NCI-H2227 treated with DMSO at 0.1 percent for 48 hours (cell line): ENCODE measurements at regions not wholly inside any gene's neighbourhood (a gene's known extent, or its start where the extent isn't known, plus 50 kb on each side); places are given as distances from the start of the nearest gene placed in this dataset.
"Not testable (repeated sequence)": the region's sequence is repeated elsewhere in the genome, so short reads cannot be mapped to it uniquely, and the experiment has no call there.

ENCODE experiments used
- DNase-seq: peaks from one replicate; lab custom pipeline; 2025; lab: John Stamatoyannopoulos, UW

GRCh38 chr4:123674762-123675465 is 278.3 kb downstream of the SPRY1 start:
- DNase-seq = no peak

GRCh38 chr4:123675567-123675966 is 279.0 kb downstream of the SPRY1 start:
- DNase-seq = no peak

- no peak for DNase-seq
Observed at GRCh38 chr4:123676071-123676889, 279.7 kb downstream of the SPRY1 start.

- DNase-seq = no peak
Observed at GRCh38 chr4:123676890-123677229, 280.3 kb downstream of the SPRY1 start.

GRCh38 chr4:123682931-123683330 is 286.3 kb downstream of the SPRY1 start:
- DNase-seq = no peak

GRCh38 chr4:123684937-123685336 is 288.3 kb downstream of the SPRY1 start:
- DNase-seq = not testable (repeated sequence)

GRCh38 chr4:123695531-123695930 is 298.9 kb downstream of the SPRY1 start:
- not testable (repeated sequence) for DNase-seq

- no peak for DNase-seq
Observed at GRCh38 chr4:123696687-123697086, 300.1 kb downstream of the SPRY1 start.

- DNase-seq = no peak
Observed at GRCh38 chr4:123698556-123698955, 302.0 kb downstream of the SPRY1 start.

GRCh38 chr4:123699880-123700771 is 303.5 kb downstream of the SPRY1 start:
- no peak for DNase-seq

GRCh38 chr4:123701131-123701575 is 304.6 kb downstream of the SPRY1 start:
- DNase-seq = no peak

- DNase-seq = no peak
Observed at GRCh38 chr4:123705419-123705818, 308.8 kb downstream of the SPRY1 start.

GRCh38 chr4:123706973-123707372 is 310.4 kb downstream of the SPRY1 start:
- no peak for DNase-seq

- DNase-seq = no peak
Observed at GRCh38 chr4:123708902-123709301, 312.3 kb downstream of the SPRY1 start.

GRCh38 chr4:123709336-123709735 is 312.7 kb downstream of the SPRY1 start:
- no peak for DNase-seq

- no peak for DNase-seq
Observed at GRCh38 chr4:123731035-123731434, 334.4 kb downstream of the SPRY1 start.

- DNase-seq = no peak
Observed at GRCh38 chr4:123737156-123737555, 340.6 kb downstream of the SPRY1 start.

GRCh38 chr4:123739806-123740205 is 343.2 kb downstream of the SPRY1 start:
- DNase-seq = no peak

GRCh38 chr4:123740236-123740635 is 343.6 kb downstream of the SPRY1 start:
- DNase-seq = no peak

GRCh38 chr4:123741906-123742305 is 345.3 kb downstream of the SPRY1 start:
- DNase-seq = no peak

GRCh38 chr4:123743848-123744247 is 347.3 kb downstream of the SPRY1 start:
- no peak for DNase-seq

GRCh38 chr4:123744664-123745290 is 348.2 kb downstream of the SPRY1 start:
- DNase-seq = no peak
